Medulla oblongata (tissue), 1 donor: ENCODE measurements at regions not wholly inside any gene's neighbourhood (a gene's known extent, or its start where the extent isn't known, plus 50 kb on each side); places are given as distances from the start of the nearest gene placed in this dataset.
"Not testable (repeated sequence)": the region's sequence is repeated elsewhere in the genome, so short reads cannot be mapped to it uniquely, and the experiment has no call there.

Experiments used
- DNase-seq: peaks from one replicate; pipeline ENCODE4 v3.0.0-alpha.2; 2015; ENCODE audit errors: extremely low spot score

DNA sequence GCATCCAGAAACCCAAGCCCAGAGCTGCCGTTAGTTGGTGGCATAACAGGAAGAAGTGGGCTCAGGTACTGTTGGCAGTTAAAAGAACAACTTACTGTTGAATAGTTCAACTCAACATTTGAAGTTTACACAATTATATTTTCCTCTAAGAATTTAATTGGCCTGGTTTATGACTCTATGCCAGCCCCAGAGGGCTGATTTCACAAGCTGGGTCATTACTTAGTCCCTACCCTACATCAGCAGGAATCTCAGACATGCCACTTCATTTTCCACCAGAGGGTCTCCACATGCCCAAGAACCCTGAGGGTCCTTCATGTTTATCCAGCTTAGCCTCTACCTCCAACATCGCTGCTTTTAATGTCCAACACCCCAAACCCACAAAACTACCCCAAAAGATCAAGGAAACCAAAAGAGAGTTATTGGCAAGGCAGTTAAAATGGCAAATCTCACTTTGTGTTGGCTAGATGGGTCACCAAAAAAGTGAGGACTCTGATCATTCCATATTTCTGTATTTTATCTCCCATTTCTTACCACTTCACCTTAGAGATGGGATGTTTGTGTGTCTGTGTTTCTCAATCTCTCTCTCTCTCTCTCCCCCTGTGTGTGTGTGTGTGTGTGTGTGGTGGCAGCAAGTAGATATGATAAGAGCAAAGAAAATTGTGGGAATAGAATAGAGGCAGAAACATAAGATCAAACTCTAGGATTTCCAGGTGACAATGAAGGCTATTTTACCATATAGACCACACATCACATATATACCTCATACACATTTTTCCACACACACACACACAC is 112.5 kb upstream of the TBX18 start:
- DNase-seq, result no peak

DNA sequence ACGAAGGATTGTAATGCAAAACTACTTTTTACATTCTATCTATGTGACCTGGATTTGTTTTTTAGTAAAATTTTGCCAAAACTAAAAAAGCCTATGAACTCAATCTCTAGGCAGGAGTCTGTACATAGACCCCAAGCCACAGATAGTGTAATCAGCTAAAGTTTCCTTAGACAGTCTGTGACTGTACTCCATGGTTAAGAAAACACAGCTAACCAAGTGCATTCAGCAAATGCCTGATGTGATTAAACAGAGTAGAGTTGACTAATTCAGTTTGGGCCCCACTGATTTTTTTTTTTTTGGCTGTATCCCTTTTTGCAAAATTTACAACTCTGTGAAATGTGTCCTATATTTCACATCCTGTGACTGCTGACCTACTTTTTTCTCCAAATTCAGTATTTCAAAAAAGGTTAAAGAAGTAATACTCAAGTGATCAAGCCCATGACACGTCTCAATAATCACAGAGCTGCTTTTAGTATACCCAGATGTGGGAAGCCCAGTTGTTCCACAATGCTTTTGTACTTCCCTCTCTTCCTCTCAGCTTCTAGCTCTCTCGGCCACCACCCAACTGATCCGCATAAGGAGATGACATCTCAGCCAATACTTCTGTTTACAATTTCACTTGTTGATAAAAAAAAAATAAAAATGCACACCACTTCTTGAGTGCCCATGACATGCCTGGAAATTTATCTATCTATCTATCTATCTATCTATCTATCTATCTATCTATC is 108.8 kb upstream of the TBX18 start:
- no peak for DNase-seq

GRCh38 chr6:84871925-84872324 is 107.5 kb upstream of the TBX18 start:
- DNase-seq, result no peak

DNA sequence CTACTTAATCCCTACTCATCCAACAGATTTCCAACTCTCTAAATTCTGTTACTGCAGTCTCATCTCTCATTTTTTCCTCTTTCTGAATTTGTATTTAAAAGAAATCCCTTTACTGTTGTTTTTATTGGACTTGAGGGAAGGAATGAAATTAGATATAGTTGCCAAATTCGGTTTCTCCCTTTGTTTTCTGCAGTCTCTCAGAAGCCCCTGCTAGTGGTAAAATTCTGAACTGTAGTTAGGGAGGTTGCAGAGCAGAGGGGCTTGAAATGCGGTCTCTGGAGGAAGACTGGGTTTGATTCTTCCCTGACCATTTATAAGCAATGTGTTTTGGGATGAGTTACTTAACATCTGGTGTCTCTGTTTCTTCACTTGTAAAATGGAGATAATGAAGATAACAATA is 106.3 kb upstream of the TBX18 start:
- DNase-seq, result no peak

GRCh38 chr6:84868149-84868548 is 103.8 kb upstream of the TBX18 start:
- DNase-seq, result no peak

GRCh38 chr6:84867521-84867920 is 103.1 kb upstream of the TBX18 start:
- DNase-seq, result no peak

- no peak for DNase-seq
Observed at GRCh38 chr6:84866715-84867114, 102.3 kb upstream of the TBX18 start.

DNA sequence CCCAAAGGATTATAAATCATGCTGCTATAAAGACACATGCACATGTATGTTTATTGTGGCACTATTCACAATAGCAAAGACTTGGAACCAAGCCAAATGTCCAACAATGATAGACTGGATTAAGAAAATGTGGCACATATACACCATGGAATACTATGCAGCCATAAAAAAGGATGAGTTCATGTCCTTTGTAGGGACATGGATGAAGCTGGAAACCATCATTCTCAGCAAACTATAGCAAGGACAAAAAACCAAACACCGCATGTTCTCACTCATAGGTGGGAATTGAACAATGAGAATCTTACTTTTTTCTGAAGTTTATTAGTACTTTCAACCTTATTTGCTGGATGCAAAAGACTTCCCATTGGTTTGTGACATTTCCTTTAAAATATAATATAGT is 101.0 kb upstream of the TBX18 start:
- not testable (repeated sequence) for DNase-seq

- DNase-seq, result no peak
Observed at GRCh38 chr6:84862843-84863242, 98.4 kb upstream of the TBX18 start.

- no peak for DNase-seq
Observed at GRCh38 chr6:84860920-84861319, 96.5 kb upstream of the TBX18 start.

- no peak for DNase-seq
Observed at GRCh38 chr6:84860509-84860908, 96.1 kb upstream of the TBX18 start.

DNA sequence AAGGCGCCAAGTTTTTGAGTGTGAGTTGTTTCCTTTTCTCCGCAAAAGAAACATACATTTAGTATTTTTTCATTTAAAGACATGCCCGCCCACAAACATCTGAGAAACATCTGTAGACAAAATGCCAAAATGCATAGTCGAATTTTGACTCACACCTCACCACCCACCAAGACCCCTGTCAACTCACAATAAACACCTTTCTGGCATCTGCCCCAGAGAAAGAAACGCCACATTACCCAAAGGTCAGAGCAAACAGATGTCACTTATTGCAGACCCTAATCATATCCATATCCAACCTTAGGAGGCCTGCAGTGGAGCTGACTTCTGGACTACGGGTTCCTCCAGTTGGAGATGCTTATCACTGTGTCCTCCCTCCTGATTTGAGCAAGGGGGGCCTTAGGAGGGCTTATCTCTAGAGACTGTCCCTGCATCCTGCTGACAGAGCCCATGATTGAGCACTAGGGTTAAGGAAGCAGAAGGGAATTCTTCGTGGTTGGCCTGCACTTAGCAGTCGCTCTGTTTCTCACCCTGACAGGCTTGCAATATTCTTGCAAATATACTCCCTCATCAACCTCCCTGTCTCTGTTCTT is 90.5 kb upstream of the TBX18 start:
- no peak for DNase-seq

- DNase-seq, result no peak
Observed at GRCh38 chr6:84853901-84854300, 89.5 kb upstream of the TBX18 start.

- DNase-seq, result no peak
Observed at GRCh38 chr6:84848960-84849359, 84.6 kb upstream of the TBX18 start.

DNA sequence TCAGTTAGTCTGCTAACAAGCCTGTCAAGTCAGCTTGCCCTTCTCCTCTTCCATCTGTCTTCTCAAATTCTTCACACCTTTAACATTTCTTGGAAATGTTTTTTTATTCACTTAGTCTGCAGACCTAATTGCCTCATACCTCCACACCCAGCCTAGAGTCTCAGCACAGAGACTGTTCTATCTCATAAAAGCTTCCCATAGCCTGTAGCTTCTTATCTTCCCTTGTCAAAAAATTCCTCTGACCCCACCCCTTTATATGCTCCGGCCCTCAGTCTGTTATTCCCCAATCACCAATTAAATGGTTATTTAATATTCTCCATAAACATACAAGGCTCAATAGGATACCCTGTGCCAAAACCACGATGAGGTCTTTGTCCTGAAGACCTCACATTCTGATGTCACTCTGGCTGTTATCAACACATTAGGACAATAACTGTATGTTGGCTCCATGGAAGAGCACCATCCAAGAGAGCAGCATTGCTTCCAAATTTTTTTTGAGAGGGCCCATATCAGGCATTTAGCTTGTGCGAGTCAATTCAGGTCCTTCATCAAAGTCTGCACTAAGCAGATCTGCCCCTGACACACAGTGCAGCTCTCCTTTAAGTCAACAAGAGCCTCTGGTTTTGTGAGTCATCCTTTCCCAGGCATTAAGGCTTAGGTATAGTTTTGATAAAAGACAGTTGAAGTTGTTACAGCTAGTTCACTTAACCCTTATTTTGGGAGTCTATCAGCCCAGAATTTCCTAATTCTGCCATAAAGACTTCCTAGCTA is 83.2 kb upstream of the TBX18 start:
- no peak for DNase-seq

DNA sequence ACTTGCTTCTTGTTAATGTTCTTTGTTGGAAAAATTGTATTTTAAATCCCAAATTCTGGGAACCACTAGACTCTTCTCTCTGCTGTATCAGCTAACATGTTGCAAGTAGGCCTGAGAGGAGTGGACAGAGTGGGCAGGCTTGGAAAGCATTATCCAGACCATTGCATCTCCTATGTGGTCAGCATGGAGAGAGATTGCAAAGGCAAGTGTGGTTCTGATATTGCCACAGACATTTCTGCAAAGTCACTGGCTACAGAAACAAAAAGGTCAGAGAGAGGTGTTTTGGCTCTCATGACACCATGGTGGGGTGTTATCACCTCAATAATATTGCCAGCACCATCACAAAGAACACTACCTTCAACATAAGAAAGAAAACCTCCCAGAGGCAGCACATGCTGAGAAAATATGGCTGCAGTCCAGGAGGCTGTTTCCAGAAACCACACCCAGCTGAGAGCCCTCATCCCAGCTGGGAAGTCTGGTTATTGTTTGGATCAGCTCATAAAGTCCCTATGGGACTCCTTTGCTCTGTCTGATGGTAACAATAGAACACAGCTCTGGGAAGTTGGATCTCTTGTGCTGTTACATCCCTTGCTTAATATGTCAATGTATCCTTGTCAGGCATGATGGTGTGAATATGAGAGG is 78.2 kb upstream of the TBX18 start:
- DNase-seq, result no peak

- not testable (repeated sequence) for DNase-seq
Observed at GRCh38 chr6:84837068-84837866, 72.9 kb upstream of the TBX18 start.

GRCh38 chr6:84836366-84836765 is 72.0 kb upstream of the TBX18 start:
- no peak for DNase-seq

- DNase-seq, result no peak
Observed at GRCh38 chr6:84835340-84835739, 70.9 kb upstream of the TBX18 start.

GRCh38 chr6:84831924-84832323 is 67.5 kb upstream of the TBX18 start:
- not testable (repeated sequence) for DNase-seq

DNA sequence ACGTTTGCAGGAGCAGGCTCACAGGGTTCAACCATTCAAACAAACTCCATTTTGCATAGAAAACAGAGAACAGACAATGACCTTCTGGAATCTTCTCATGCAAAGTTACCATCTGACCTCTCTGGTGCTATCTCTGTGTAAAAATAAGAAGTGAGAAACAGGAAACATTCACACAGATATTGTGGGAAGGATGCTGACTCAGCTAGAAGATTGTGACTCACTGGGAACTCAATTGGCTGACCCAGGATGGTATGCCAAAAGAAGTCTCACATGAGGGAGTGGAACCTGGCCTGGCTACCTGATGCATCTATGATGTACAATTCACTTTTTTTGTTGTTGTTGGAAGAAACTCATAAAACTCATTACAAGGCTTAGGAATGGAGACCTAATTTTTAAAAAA is 61.1 kb upstream of the TBX18 start:
- no peak for DNase-seq
